ENCODE measurements at regions not wholly inside any gene's neighbourhood (a gene's known extent, or its start where the extent isn't known, plus 50 kb on each side); places are given as distances from the start of the nearest gene placed in this dataset.
A peak's percentile ranks its signal among the peaks of the same experiment; 100 is the strongest.
"Not testable (repeated sequence)": the region's sequence is repeated elsewhere in the genome, so short reads cannot be mapped to it uniquely, and the experiment has no call there.

GRCh38 chr1:19591482-19592091 is 52.5 kb upstream of the NBL1 start:
- no peak for DNase-seq (ENCODE audit: low read depth)

GRCh38 chr1:19585507-19585906 is 58.6 kb upstream of the NBL1 start:
- no peak for DNase-seq (ENCODE audit: low read depth)

GRCh38 chr1:19582318-19582717 is 61.8 kb upstream of the NBL1 start:
- DNase-seq (ENCODE audit: low read depth): no peak

- DNase-seq (ENCODE audit: low read depth): no peak
These were observed 62.7 kb upstream of the NBL1 start for GRCh38 chr1:19581381-19581780.

- no peak for DNase-seq (ENCODE audit: low read depth)
These were observed 66.5 kb upstream of the NBL1 start for GRCh38 chr1:19577561-19577960.

GRCh38 chr1:19577036-19577435 is 67.1 kb upstream of the NBL1 start:
- DNase-seq (ENCODE audit: low read depth): no peak

GRCh38 chr1:19569786-19570185 is 74.3 kb upstream of the NBL1 start:
- no peak for DNase-seq (ENCODE audit: low read depth)

GRCh38 chr1:19567041-19567440 is 77.1 kb upstream of the NBL1 start:
- DNase-seq (ENCODE audit: low read depth): no peak

- no peak for DNase-seq (ENCODE audit: low read depth)
These were observed 79.0 kb upstream of the CAPZB start for GRCh38 chr1:19564366-19564765.

GRCh38 chr1:19563324-19564097 is 78.2 kb upstream of the CAPZB start:
- peak; percentile 37 for DNase-seq (ENCODE audit: low read depth)

GRCh38 chr1:19562847-19563246 is 77.5 kb upstream of the CAPZB start:
- DNase-seq (ENCODE audit: low read depth): no peak

GRCh38 chr1:19560480-19560879 is 75.1 kb upstream of the CAPZB start:
- no peak for DNase-seq (ENCODE audit: low read depth)

GRCh38 chr1:19559641-19560040 is 74.3 kb upstream of the CAPZB start:
- peak; percentile 28 for DNase-seq (ENCODE audit: low read depth)

GRCh38 chr1:19557609-19558051 is 72.3 kb upstream of the CAPZB start:
- no peak for DNase-seq (ENCODE audit: low read depth)

- DNase-seq (ENCODE audit: low read depth): no peak
These were observed 68.8 kb upstream of the CAPZB start for GRCh38 chr1:19554090-19554489.

- no peak for DNase-seq (ENCODE audit: low read depth)
These were observed 67.1 kb upstream of the CAPZB start for GRCh38 chr1:19552291-19553010.

- not testable (repeated sequence) for DNase-seq (ENCODE audit: low read depth)
These were observed 66.5 kb upstream of the CAPZB start for GRCh38 chr1:19551837-19552236.

GRCh38 chr1:19550437-19550836 is 65.1 kb upstream of the CAPZB start:
- DNase-seq (ENCODE audit: low read depth): not testable (repeated sequence)

- no peak for DNase-seq (ENCODE audit: low read depth)
These were observed 62.5 kb upstream of the CAPZB start for GRCh38 chr1:19547814-19548213.

- DNase-seq (ENCODE audit: low read depth): no peak
These were observed 51.2 kb upstream of the CAPZB start for GRCh38 chr1:19536519-19536918.

GRCh38 chr1:19535214-19535613 is 49.9 kb upstream of the CAPZB start:
- no peak for DNase-seq (ENCODE audit: low read depth)

All from GM04504 (cell line).